BLaER1 (cell line): ENCODE measurements at regions not wholly inside any gene's neighbourhood (a gene's known extent, or its start where the extent isn't known, plus 50 kb on each side); places are given as distances from the start of the nearest gene placed in this dataset.
A peak's percentile ranks its signal among the peaks of the same experiment; 100 is the strongest.

Experiments
- H3K27ac ChIP-seq: shearing (Covaris generic); formaldehyde crosslinking; 2 replicates; pipeline ENCODE4 v1.8.1; 2022
- H3K27me3 ChIP-seq: shearing (Covaris generic); formaldehyde crosslinking; 2 replicates; pipeline ENCODE4 v1.8.1; 2022
- H3K36me3 ChIP-seq: shearing (Covaris generic); formaldehyde crosslinking; 2 replicates; pipeline ENCODE4 v1.8.1; 2022
- H3K4me1 ChIP-seq: shearing (Covaris generic); formaldehyde crosslinking; 2 replicates; pipeline ENCODE4 v1.8.1; 2022
- H3K4me2 ChIP-seq: shearing (Covaris generic); formaldehyde crosslinking; 2 replicates; pipeline ENCODE4 v1.8.1; 2022
- H3K4me3 ChIP-seq: shearing (Covaris generic); formaldehyde crosslinking; 2 replicates; pipeline ENCODE4 v1.8.1; 2022
- H3K9ac ChIP-seq: shearing (Covaris generic); formaldehyde crosslinking; 2 replicates; pipeline ENCODE4 v1.8.1; 2022
- H3K9me3 ChIP-seq: shearing (Covaris generic); formaldehyde crosslinking; 2 replicates; pipeline ENCODE4 v1.8.1; 2022
- H4K20me1 ChIP-seq: shearing (Covaris generic); formaldehyde crosslinking; 2 replicates; pipeline ENCODE4 v1.8.1; 2022
- Cebpa-rat ChIP-seq: shearing (Covaris generic); IDR thresholded peaks from 2 replicates; pipeline ENCODE4 v1.8.1; 2022

GRCh38 chr15:101124731-101125451 is 127.0 kb downstream of the CHSY1 start:
- no peaks in the 10 kb centered on the region for H4K20me1 ChIP-seq
- no peaks in the 10 kb centered on the region for H3K36me3 ChIP-seq
- 0 out of 2 replicates have a peak, but pooled peaks cover 3% of the 10 kb centered on the region for H3K9me3 ChIP-seq
- H3K27me3 ChIP-seq: no peaks in the 10 kb centered on the region
- H3K4me1 ChIP-seq: peaks cover 100% of the 10 kb centered on the region
- no peak overlapping the region for H3K27ac ChIP-seq
- H3K4me2 ChIP-seq: peak overlapping the region; percentile 27
- no peak overlapping the region for H3K9ac ChIP-seq
- no peak for TF ChIP-seq Cebpa-rat
- no peak overlapping the region for H3K4me3 ChIP-seq

- Histone ChIP-seq H4K20me1 (no peaks in the 10 kb centered on the region), H3K4me3 (no peak overlapping the region), H3K36me3 (no peaks in the 10 kb centered on the region), H3K27me3 (no peaks in the 10 kb centered on the region), H3K4me1 (peaks cover 92% of the 10 kb centered on the region), H3K27ac (peak overlapping the region; percentile 93), H3K9ac (no peak overlapping the region), H3K9me3 (no peaks in the 10 kb centered on the region), H3K4me2 (peak overlapping the region; percentile 99)
- no peak for TF ChIP-seq Cebpa-rat
Measured at GRCh38 chr15:101123222-101123910, 128.5 kb downstream of the CHSY1 start.

GRCh38 chr15:101122806-101123205 is 129.0 kb downstream of the CHSY1 start:
- Histone ChIP-seq H3K27ac (peak overlapping the region; percentile 93), H3K4me2 (peak overlapping the region; percentile 99), H3K9ac (peak overlapping the region; percentile 82)

GRCh38 chr15:101122266-101122665 is 129.6 kb downstream of the CHSY1 start:
- Histone ChIP-seq H3K9me3 (no peaks in the 10 kb centered on the region), H3K36me3 (no peaks in the 10 kb centered on the region), H3K9ac (peak overlapping the region; percentile 82), H3K4me2 (peak overlapping the region; percentile 99), H3K27me3 (no peaks in the 10 kb centered on the region), H3K4me1 (peaks cover 86% of the 10 kb centered on the region), H3K4me3 (peak overlapping the region; percentile 65), H3K27ac (peak overlapping the region; percentile 93), H4K20me1 (no peaks in the 10 kb centered on the region)
- TF ChIP-seq Cebpa-rat: no peak

More at GRCh38 chr15:101122806-101123205, 129.0 kb downstream of the CHSY1 start:
- Histone ChIP-seq H4K20me1 (no peaks in the 10 kb centered on the region), H3K4me3 (peak overlapping the region; percentile 65), H3K4me1 (peaks cover 88% of the 10 kb centered on the region), H3K9me3 (no peaks in the 10 kb centered on the region), H3K27me3 (no peaks in the 10 kb centered on the region), H3K36me3 (no peaks in the 10 kb centered on the region)
- TF ChIP-seq Cebpa-rat: no peak

GRCh38 chr15:101121511-101122090 is 130.2 kb downstream of the CHSY1 start:
- Histone ChIP-seq H3K9ac (peak overlapping the region; percentile 82), H4K20me1 (no peaks in the 10 kb centered on the region), H3K4me1 (peaks cover 86% of the 10 kb centered on the region), H3K4me2 (peak overlapping the region; percentile 99), H3K4me3 (peak overlapping the region; percentile 65), H3K27ac (peak overlapping the region; percentile 93), H3K27me3 (no peaks in the 10 kb centered on the region), H3K9me3 (no peaks in the 10 kb centered on the region), H3K36me3 (no peaks in the 10 kb centered on the region)
- TF ChIP-seq Cebpa-rat: no peak

GRCh38 chr15:101120987-101121386 is 130.9 kb downstream of the CHSY1 start:
- H3K4me2 ChIP-seq: peak overlapping the region; percentile 99
- H3K4me1 ChIP-seq: peaks cover 86% of the 10 kb centered on the region

GRCh38 chr15:101120473-101120872 is 131.4 kb downstream of the CHSY1 start:
- Histone ChIP-seq H3K27ac (peak overlapping the region; percentile 93), H3K4me3 (no peak overlapping the region), H3K4me2 (peak overlapping the region; percentile 99), H3K9ac (peak overlapping the region; percentile 82), H4K20me1 (no peaks in the 10 kb centered on the region), H3K4me1 (peaks cover 86% of the 10 kb centered on the region), H3K9me3 (no peaks in the 10 kb centered on the region), H3K27me3 (no peaks in the 10 kb centered on the region), H3K36me3 (no peaks in the 10 kb centered on the region)
- no peak for TF ChIP-seq Cebpa-rat

More at GRCh38 chr15:101120987-101121386, 130.9 kb downstream of the CHSY1 start:
- no peak for TF ChIP-seq Cebpa-rat
- no peaks in the 10 kb centered on the region for H3K9me3 ChIP-seq
- H3K27me3 ChIP-seq: no peaks in the 10 kb centered on the region
- no peaks in the 10 kb centered on the region for H4K20me1 ChIP-seq
- peak overlapping the region; percentile 93 for H3K27ac ChIP-seq
- peak overlapping the region; percentile 65 for H3K4me3 ChIP-seq
- peak overlapping the region; percentile 82 for H3K9ac ChIP-seq
- H3K36me3 ChIP-seq: no peaks in the 10 kb centered on the region
